ENCODE measurements at regions not wholly inside any gene's neighbourhood (a gene's known extent, or its start where the extent isn't known, plus 50 kb on each side); places are given as distances from the start of the nearest gene placed in this dataset.

DNA sequence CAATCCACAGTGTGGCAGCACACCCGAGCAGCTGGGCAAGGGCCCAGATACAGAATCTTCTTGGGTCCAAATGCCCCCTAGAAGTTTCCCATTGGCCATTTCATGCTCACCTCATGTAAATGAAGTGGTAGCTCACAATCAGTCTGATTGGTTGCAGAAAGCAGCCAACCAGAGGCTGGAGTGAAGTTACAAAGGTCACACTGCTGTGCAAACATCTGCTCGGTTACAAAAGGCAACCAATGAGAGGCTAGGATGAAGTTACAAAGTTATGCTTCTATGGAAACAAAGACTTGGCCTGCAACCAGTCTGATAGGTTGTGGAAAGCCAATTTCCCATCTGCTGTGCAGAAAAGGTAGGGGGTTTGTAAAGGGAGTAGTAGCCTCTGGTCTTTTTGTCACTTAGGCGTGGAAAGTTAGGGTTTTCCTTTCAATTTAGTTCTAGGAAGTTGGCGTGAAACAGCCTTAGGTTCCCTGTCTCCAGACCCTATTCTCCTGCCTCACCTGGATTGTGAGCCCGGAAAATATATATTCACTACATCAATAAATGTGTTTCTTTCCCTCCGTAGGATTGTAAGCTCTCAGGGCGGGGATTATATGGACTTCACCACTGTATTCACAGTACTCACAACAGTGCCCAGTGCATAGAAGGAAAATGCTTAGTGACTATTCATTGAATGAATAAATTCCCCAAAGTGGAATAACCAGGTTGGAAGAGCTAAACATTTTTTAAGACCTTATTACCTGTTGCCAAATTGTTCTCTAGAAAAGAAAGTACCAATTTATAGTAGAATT, 91.9 kb downstream of the URB2 start:
- DNase-seq (ENCODE audit: low read depth), result no peak
- POLR2A ChIA-PET, result no interaction called here
- Histone ChIP-seq H3K4me3 (ENCODE audit: low read depth, low read length) (no peak overlapping the region), H3K36me3 (ENCODE audit: control insufficient read depth, insufficient read depth, low read length) (no peaks in the 10 kb centered on the region), H3K27me3 (ENCODE audit: control insufficient read depth, insufficient read depth, low read length) (no peaks in the 10 kb centered on the region)
- CTCF ChIA-PET, result interaction anchor here (0.9 kb wide), 1 partner anchor 208 kb away, joined by 3 read pairs; no protein-coding TSS in a partner anchor
- TF ChIP-seq, protein P1, sequence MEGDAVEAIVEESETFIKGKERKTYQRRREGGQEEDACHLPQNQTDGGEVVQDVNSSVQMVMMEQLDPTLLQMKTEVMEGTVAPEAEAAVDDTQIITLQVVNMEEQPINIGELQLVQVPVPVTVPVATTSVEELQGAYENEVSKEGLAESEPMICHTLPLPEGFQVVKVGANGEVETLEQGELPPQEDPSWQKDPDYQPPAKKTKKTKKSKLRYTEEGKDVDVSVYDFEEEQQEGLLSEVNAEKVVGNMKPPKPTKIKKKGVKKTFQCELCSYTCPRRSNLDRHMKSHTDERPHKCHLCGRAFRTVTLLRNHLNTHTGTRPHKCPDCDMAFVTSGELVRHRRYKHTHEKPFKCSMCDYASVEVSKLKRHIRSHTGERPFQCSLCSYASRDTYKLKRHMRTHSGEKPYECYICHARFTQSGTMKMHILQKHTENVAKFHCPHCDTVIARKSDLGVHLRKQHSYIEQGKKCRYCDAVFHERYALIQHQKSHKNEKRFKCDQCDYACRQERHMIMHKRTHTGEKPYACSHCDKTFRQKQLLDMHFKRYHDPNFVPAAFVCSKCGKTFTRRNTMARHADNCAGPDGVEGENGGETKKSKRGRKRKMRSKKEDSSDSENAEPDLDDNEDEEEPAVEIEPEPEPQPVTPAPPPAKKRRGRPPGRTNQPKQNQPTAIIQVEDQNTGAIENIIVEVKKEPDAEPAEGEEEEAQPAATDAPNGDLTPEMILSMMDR (IDR thresholded peaks at IDR 0.05; ENCODE audit: insufficient read depth, low read depth, low read length), result no peak

DNA sequence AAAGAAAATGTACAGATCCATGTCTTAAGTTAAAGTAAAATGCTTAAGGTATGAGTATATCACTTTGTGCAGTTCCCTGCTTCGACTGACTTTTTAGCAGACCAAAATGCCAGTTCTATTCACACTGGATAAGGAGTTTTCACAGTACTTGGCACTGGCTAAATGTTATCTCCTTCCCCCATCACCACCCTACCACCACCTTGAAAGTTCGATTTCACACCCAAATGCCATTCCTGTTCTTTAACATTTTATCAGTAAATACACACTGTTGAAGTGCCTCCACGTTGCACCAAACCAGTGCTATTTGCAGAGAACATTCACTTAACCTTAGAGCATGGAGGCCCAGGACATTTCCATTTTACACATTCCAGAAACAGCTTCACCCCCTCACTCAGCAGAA, 100.0 kb downstream of the URB2 start:
- Histone ChIP-seq H3K36me3 (ENCODE audit: control insufficient read depth, insufficient read depth, low read length) (no peaks in the 10 kb centered on the region), H3K4me3 (ENCODE audit: low read depth, low read length) (no peak overlapping the region), H3K27me3 (ENCODE audit: control insufficient read depth, insufficient read depth, low read length) (no peaks in the 10 kb centered on the region; the same call in 1 of the 2 replicates)
- ChIA-PET POLR2A (no interaction called here), CTCF (interaction anchor here (1.3 kb wide), 1 partner anchor 11 kb away, joined by 3 read pairs; no protein-coding TSS in a partner anchor)
- TF ChIP-seq, protein P1 (IDR thresholded peaks at IDR 0.05; ENCODE audit: insufficient read depth, low read depth, low read length), result no peak
- DNase-seq (ENCODE audit: low read depth), result no peak

DNA sequence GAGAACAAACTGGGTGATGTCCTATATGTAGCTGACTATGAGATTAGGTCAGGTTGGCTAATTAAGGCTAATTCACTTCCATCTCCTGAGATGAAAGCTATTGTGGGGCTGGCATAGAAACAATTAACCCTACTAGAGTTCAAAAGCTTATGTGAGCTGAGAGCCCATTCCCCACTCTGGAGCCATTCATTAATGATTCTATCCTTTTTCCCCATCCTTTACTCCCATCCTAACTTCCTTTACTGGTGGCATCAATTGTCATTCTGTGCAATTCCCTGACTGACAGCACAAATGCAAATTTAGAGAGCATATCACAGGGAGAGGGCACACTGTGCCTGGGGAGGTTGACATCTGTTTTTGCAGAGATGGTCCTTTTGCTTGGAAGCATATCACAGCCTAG, 103.9 kb downstream of the URB2 start:
- TF ChIP-seq, protein P1 (IDR thresholded peaks at IDR 0.05; ENCODE audit: insufficient read depth, low read depth, low read length), result no peak
- Histone ChIP-seq H3K36me3 (ENCODE audit: control insufficient read depth, insufficient read depth, low read length) (no peaks in the 10 kb centered on the region), H3K27me3 (ENCODE audit: control insufficient read depth, insufficient read depth, low read length) (no peaks in the 10 kb centered on the region; the same call in 1 of the 2 replicates), H3K4me3 (ENCODE audit: low read depth, low read length) (no peak overlapping the region)
- CTCF ChIA-PET, result interaction anchor here (0.7 to 1.0 kb wide), 3 partner anchors 13 to 433 kb away, joined by 3 to 5 read pairs (median 4); no protein-coding TSS in a partner anchor
- POLR2A ChIA-PET, result no interaction called here
- DNase-seq (ENCODE audit: low read depth), result no peak

DNA sequence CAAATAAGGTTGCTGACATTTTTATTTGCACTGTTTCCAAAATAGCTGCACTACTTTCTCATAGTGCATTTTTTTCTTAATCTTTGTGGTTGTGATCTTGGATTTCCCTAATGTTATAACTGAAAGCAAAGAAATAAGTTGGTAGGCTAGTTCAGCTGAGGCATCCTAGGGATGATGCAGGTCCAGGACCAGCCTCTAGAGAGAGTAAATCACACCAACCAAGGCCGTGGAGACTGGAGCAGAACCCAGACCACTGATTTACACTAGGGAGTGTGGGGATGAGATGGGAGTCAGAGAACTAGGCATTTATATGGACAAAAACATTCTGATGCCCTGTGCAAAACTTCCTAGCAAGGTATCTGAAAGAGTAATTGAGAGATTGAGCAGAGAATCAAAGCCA, 104.5 kb downstream of the URB2 start:
- Histone ChIP-seq H3K4me3 (ENCODE audit: low read depth, low read length) (no peak overlapping the region), H3K36me3 (ENCODE audit: control insufficient read depth, insufficient read depth, low read length) (no peaks in the 10 kb centered on the region), H3K27me3 (ENCODE audit: control insufficient read depth, insufficient read depth, low read length) (no peaks in the 10 kb centered on the region; the same call in 1 of the 2 replicates)
- DNase-seq (ENCODE audit: low read depth), result no peak
- ChIA-PET POLR2A (no interaction called here), CTCF (no interaction called here)
- TF ChIP-seq, protein P1 (IDR thresholded peaks at IDR 0.05; ENCODE audit: insufficient read depth, low read depth, low read length), result no peak

DNA sequence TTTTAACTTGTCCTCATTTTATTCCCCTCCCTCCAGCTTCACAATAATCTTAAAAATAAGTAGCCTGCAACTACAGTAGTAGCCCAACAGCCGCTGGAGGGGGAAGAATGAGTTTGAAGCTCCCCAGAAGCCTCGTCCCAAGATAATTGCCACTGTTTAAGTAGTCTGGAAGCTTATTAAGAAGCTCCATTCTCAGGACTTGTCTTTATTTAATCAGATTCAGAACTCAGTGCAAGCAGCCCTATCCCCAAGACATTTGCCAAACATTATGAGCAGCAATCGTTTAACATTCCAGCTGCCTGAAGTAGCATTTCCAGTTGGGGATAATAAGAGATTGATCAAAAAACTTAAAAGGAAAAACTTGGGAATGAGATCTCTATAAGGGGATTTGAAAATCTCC, 106.0 kb downstream of the URB2 start:
- TF ChIP-seq, protein P1 (IDR thresholded peaks at IDR 0.05; ENCODE audit: insufficient read depth, low read depth, low read length), result no peak

More for the DNA sequence above, 106.0 kb downstream of the URB2 start:
- ChIA-PET CTCF (no interaction called here), POLR2A (no interaction called here)
- H3K4me3 ChIP-seq (ENCODE audit: low read depth, low read length), result no peak overlapping the region
- no peaks in the 10 kb centered on the region for H3K36me3 ChIP-seq (ENCODE audit: control insufficient read depth, insufficient read depth, low read length)
- no peak for DNase-seq (ENCODE audit: low read depth)
- no peaks in the 10 kb centered on the region; the same call in 1 of the 2 replicates for H3K27me3 ChIP-seq (ENCODE audit: control insufficient read depth, insufficient read depth, low read length)
